Activated T-cell treated with anti-CD3 and anti-CD28 coated beads, Interleukin-2, amount 50 U/mL, for 72 hours (primary cell): ENCODE measurements at regions not wholly inside any gene's neighbourhood (a gene's known extent, or its start where the extent isn't known, plus 50 kb on each side); places are given as distances from the start of the nearest gene placed in this dataset.

Experiments used
- ATAC-seq, 2 donors: fragments of 150-1000 bp; cut with Tn5 transposase; replicated peaks in 1 of 2; 2 replicates each; pipeline ENCODE4 v1.10.0; 2021; ENCODE audit warnings: moderate library complexity in 2 of 2, mild to moderate bottlenecking in 1 of 2
- DNase-seq, 2 donors: peaks; one replicate each; pipeline ENCODE4 v3.0.0; 2021 to 2022; ENCODE audit warnings: mixed read lengths in 1 of 2
- H3K27ac Mint-ChIP-seq: one replicate; pipeline ENCODE4 v1.8.0; 2022; ENCODE audit warnings: mild to moderate bottlenecking, moderate library complexity, mixed read lengths
- H3K27me3 Mint-ChIP-seq: one replicate; pipeline ENCODE4 v1.8.0; 2022; ENCODE audit warnings: low read depth, mixed read lengths
- H3K36me3 Mint-ChIP-seq, 2 donors: one replicate each; pipeline ENCODE4 v1.8.0; 2022; ENCODE audit warnings: mixed read lengths in 2 of 2, mild to moderate bottlenecking in 1 of 2; ENCODE audit not compliant: insufficient read depth in 2 of 2
- H3K4me1 Mint-ChIP-seq: one replicate; pipeline ENCODE4 v1.8.0; 2022; ENCODE audit warnings: low read depth, mixed read lengths
- H3K4me3 Mint-ChIP-seq, 2 donors: one replicate each; pipeline ENCODE4 v1.8.0; 2022; ENCODE audit warnings: mild to moderate bottlenecking in 2 of 2, mixed read lengths in 2 of 2, moderate library complexity in 2 of 2
- H3K9me3 Mint-ChIP-seq, 2 donors: one replicate each; pipeline ENCODE4 v1.8.0; 2022; ENCODE audit warnings: mixed read lengths in 2 of 2

DNA sequence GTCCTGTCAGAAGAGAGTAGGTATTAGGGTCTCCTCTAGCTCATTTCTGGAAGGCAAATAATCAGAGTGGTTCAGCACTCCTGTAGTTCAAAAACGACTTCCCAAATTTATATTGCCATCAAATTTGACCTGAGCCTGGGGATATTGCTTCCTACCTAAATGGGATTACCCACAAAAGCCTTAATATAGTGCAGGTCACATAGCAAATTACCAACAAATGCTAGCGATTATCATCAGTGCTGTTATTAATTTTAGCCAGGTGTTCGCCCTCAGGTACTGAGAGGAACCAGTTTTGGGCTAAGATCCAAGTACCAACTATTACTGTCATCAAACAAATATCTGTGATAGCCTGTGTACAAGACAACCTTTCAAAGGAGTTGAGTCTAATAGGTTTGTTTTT is 661.8 kb upstream of the PTBP2 start:
- Mint-ChIP-seq H3K27ac (no peak overlapping the region), H3K27me3 (no peaks in the 10 kb centered on the region)
- DNase-seq = no peak

DNA sequence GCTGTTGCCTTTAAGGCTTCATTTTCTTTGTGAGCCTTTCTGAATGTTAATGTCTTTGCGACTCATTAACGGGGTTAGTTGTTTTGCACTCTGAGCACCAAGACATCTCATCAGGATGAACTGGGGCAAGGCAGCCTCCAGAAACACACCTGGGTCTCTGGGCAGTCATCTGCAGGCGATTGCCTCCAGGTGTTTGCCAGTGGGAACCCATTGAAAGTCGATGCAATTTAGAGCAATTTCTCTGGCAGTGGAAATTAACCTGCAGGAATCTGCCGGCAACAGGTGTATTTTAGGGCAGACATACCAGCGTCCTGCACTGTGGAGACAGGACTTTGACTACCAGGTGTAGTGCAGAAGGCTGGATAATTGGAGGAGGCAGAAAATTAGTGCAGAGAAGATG is 661.0 kb upstream of the PTBP2 start:
- Mint-ChIP-seq H3K27me3 (no peaks in the 10 kb centered on the region), H3K36me3 (no peaks in the 10 kb centered on the region), H3K4me3 (no peak overlapping the region), H3K4me1 (no peaks in the 10 kb centered on the region), H3K9me3 (peaks cover 0 to 8% of the 10 kb centered on the region in 2 donors), H3K27ac (no peak overlapping the region)
- no peak for ATAC-seq
- DNase-seq = no peak

More for the DNA sequence above, 661.8 kb upstream of the PTBP2 start:
- no peaks in the 10 kb centered on the region for H3K4me1 Mint-ChIP-seq
- no peaks in the 10 kb centered on the region for H3K36me3 Mint-ChIP-seq
- no peak for ATAC-seq
- peaks cover 0 to 8% of the 10 kb centered on the region in 2 donors for H3K9me3 Mint-ChIP-seq
- no peak overlapping the region for H3K4me3 Mint-ChIP-seq

DNA sequence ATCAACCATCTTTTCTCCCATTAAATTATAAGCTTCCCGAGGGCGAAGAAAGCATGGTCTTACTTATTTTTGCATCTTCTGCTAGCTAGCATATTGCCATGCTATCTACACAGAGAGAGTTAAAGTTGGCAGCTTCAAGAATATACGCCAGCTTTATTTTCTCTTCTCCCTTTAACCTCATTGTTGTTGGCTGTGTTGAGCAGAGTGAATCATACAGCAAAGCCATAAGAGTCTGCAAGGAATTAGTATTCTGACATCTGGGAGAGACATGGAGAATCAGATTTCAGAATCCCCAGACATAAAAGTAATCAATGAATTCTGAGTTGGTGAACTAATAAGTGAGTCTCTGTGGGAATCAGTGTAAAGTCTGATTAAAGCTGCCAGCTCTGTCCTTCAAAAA is 649.6 kb upstream of the PTBP2 start:
- no peaks in the 10 kb centered on the region for H3K4me1 Mint-ChIP-seq
- DNase-seq (no peak), ATAC-seq (no peak)
- no peaks in the 10 kb centered on the region for H3K27me3 Mint-ChIP-seq
- no peak overlapping the region for H3K4me3 Mint-ChIP-seq
- H3K27ac Mint-ChIP-seq = no peak overlapping the region
- H3K36me3 Mint-ChIP-seq = peaks cover 0 to 2% of the 10 kb centered on the region in 2 donors
- peaks cover 1 to 4% of the 10 kb centered on the region in 2 donors for H3K9me3 Mint-ChIP-seq

DNA sequence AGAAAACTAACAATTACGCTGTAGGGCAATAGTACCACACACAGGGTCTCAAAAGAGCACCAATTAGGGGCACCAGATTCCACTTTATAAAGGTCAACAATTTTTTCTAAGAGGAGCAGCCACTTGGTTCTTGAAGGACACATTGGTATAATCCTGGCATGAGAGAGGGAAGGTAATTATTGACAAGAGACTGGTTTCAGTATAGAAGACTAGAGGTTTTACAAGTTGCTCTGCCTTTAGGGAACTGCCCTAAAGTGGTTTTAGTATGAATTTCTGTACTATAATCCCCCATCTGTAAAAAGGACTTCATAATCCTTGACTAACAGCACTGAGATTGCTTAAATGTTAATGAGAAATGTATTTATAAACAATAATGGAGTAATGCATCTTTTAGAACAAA is 648.5 kb upstream of the PTBP2 start:
- H3K9me3 Mint-ChIP-seq = peaks cover 1 to 4% of the 10 kb centered on the region in 2 donors
- ATAC-seq (no peak), DNase-seq (no peak)
- H3K27ac Mint-ChIP-seq = no peak overlapping the region
- H3K4me1 Mint-ChIP-seq = no peaks in the 10 kb centered on the region
- no peak overlapping the region for H3K4me3 Mint-ChIP-seq
- H3K36me3 Mint-ChIP-seq = peaks cover 0 to 2% of the 10 kb centered on the region in 2 donors
- H3K27me3 Mint-ChIP-seq = no peaks in the 10 kb centered on the region

DNA sequence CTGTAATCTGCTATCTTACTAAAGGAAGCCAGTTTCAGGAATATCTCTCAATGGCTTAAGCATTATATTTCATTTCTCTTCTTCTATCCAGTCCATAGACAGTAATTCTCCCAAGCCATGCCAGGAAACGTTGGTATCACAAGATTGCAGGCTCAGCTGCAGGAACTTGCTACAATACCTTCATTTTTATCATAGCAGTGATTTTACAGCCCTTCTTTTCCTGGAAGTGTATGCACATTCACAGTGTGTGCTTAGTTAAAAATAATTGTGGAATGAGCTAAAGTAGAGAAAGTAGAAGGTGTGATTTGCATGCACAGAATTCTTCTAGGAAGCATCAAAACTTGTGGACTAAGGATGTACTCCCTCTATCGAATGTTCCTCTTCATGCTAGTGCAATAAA is 647.2 kb upstream of the PTBP2 start:
- no peak for DNase-seq
- ATAC-seq = no peak
- peaks cover 0 to 2% of the 10 kb centered on the region in 2 donors for H3K36me3 Mint-ChIP-seq
- no peaks in the 10 kb centered on the region for H3K4me1 Mint-ChIP-seq
- no peak overlapping the region for H3K4me3 Mint-ChIP-seq
- no peak overlapping the region for H3K27ac Mint-ChIP-seq
- no peaks in the 10 kb centered on the region for H3K27me3 Mint-ChIP-seq
- H3K9me3 Mint-ChIP-seq = peaks cover 3% of the 10 kb centered on the region in 2 donors

DNA sequence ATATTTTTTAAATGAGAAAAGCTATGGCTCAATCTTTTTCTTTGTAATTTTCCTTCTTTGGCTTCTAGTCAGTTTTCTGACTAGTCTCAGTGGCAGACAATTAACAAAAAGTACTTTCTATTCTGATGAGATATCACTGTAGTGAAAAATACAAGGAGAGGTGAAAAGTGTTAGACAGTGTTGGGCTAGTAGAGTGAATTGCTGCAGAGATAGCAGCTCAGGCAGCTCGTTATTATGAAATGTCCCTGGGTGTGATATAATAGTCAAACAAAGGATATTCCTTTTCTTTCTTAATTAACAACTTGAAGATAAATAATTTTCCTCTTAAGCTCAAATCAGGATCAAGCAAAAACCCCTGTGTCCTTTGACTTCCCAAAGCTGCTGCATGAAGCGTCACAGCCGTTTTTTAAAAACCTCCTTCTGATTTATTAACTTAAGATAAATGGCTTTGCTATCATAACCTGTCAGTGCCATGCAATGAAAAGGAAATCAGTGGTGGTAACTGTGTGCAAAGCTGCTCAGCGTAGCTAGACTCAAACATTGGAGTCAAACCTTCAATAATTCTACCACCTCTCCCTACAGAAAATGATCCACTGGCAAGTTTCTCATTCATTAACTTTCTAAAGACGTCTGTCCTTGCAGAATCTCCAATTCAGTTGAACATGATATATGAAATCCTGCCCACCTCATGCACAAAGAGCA is 646.6 kb upstream of the PTBP2 start:
- H3K9me3 Mint-ChIP-seq = peaks cover 5% of the 10 kb centered on the region in 2 donors
- no peak for ATAC-seq
- peaks cover 0 to 2% of the 10 kb centered on the region in 2 donors for H3K36me3 Mint-ChIP-seq
- H3K4me3 Mint-ChIP-seq = no peak overlapping the region
- no peak overlapping the region for H3K27ac Mint-ChIP-seq
- H3K4me1 Mint-ChIP-seq = no peaks in the 10 kb centered on the region
- H3K27me3 Mint-ChIP-seq = no peaks in the 10 kb centered on the region
- DNase-seq = no peak

DNA sequence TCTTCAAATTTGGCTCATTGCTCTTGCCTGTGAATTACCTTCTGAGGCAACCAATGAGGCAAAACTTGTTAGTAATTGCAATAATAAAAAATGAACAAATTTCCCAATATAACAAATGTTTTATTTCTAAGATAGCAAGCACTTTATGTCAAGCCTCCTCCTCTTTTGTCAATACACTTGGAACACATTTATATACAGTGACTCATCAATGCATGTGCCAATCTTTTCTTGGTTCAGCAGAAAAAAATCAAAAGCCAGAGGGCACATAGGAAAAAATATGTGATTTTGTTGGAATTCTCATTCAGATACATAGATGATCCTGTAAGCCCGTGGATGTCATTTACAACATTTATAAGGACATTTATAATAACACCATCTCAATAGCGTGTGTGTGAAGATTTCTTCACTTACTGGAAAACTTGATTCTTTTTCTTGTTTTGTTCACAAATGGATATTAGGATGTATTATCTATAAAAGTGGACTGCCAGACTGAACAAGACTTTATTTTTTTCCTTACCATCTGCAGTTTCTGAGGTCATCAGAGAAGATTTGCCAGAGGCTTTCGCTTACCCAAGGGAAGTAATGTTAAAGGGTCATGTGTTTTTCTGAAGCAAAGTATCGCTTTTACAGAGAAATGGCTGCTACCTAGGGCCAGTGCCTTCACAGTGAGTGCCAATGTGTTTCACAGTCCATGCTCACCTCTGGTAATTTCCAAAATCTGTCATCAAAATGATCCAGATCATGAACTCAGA is 645.7 kb upstream of the PTBP2 start:
- H3K9me3 Mint-ChIP-seq = peaks cover 11 to 12% of the 10 kb centered on the region in 2 donors
- no peak overlapping the region for H3K27ac Mint-ChIP-seq
- no peak overlapping the region for H3K4me3 Mint-ChIP-seq
- no peaks in the 10 kb centered on the region for H3K27me3 Mint-ChIP-seq
- DNase-seq = no peak
- ATAC-seq = no peak
- H3K4me1 Mint-ChIP-seq = no peaks in the 10 kb centered on the region
- peaks cover 0 to 2% of the 10 kb centered on the region in 2 donors for H3K36me3 Mint-ChIP-seq

DNA sequence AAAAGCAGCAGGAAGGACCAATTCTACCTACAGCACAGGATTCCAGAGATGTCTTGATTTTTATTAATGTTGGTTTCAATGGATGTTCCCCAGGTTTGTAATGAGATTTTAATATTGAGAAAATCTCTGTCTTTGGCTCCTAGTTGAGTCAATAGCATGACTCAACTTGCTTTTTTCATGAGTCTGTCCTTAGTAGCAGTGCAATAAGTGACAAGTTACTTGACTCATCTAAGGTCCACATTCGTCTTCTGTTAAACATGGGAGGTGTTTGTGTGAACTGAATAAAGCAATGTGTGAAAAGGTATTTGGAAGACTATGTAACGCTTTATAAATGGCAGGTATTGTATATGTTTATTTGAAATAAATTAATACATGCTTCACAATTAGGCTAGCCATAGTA is 645.0 kb upstream of the PTBP2 start:
- Mint-ChIP-seq H3K36me3 (peaks cover 0 to 1% of the 10 kb centered on the region in 2 donors), H3K4me1 (no peaks in the 10 kb centered on the region), H3K4me3 (no peak overlapping the region), H3K27me3 (no peaks in the 10 kb centered on the region), H3K27ac (no peak overlapping the region), H3K9me3 (peaks cover 10 to 12% of the 10 kb centered on the region in 2 donors)
- DNase-seq (no peak), ATAC-seq (no peak)

DNA sequence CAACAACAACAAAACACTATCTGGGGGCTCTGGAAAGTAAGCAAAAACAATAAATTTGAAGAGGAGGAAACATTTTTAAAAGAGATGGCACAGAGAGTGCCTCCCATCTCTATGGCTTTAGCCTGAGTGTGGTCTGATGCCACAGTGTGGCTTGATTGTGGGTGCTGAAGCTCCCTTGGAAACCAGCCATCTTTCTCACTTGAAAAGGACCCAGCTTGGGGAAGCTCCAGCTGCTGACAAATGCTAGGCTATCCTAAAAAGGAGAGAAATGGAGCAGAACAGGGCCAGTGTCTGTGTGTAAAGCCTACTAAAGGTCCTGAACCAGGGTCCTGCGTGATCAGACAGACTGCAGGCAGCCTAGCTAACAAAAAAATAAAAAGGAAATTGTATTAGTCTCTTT is 642.0 kb upstream of the PTBP2 start:
- H3K9me3 Mint-ChIP-seq = peaks cover 9 to 13% of the 10 kb centered on the region in 2 donors
- no peak for ATAC-seq

DNA sequence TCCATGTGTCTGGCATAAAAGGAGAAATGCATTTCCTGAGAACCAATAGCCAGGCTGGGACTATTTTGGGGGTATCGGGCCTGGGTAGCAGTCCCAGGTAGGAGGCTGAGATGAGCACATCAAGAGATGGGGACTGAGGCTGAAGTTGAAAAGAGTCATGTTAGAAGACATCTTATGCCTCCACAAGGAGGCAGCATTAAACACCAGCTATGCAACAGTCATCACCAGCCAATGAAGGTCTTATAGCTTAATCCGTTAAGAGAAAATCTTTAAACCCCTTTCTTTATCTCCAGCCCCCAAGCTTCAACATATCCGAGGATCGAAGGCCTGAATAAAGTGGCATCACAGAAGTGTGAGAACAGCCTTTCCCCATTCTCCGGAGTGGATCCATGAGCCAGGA is 640.7 kb upstream of the PTBP2 start:
- no peak for ATAC-seq
- H3K36me3 Mint-ChIP-seq = no peaks in the 10 kb centered on the region
- H3K4me1 Mint-ChIP-seq = no peaks in the 10 kb centered on the region
- no peak overlapping the region for H3K27ac Mint-ChIP-seq
- H3K9me3 Mint-ChIP-seq = peaks cover 9 to 13% of the 10 kb centered on the region in 2 donors
- no peaks in the 10 kb centered on the region for H3K27me3 Mint-ChIP-seq
- H3K4me3 Mint-ChIP-seq = no peak overlapping the region
- no peak for DNase-seq

More for the DNA sequence above, 642.0 kb upstream of the PTBP2 start:
- Mint-ChIP-seq H3K4me1 (no peaks in the 10 kb centered on the region), H3K27me3 (no peaks in the 10 kb centered on the region), H3K27ac (no peak overlapping the region), H3K36me3 (no peaks in the 10 kb centered on the region), H3K4me3 (no peak overlapping the region)
- no peak for DNase-seq

DNA sequence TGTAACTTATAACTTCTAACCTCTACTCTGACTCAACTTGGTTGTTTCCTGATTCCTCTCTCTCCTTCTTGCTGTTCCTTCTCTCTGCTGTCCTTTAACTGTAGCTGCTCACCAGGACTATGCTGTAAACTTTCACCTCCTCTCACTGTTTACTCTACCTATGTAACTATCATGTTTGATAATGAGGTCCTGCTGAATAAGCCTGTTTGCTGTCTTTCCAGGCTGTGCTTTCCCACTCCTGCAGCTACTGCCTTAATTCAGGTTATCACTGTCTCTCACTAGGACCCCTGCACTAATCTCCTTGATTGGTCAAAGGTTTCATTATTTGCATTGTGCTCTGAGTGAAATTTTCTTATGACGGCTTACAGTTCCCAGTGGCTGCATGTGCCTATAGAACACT is 633.9 kb upstream of the PTBP2 start:
- DNase-seq = no peak

DNA sequence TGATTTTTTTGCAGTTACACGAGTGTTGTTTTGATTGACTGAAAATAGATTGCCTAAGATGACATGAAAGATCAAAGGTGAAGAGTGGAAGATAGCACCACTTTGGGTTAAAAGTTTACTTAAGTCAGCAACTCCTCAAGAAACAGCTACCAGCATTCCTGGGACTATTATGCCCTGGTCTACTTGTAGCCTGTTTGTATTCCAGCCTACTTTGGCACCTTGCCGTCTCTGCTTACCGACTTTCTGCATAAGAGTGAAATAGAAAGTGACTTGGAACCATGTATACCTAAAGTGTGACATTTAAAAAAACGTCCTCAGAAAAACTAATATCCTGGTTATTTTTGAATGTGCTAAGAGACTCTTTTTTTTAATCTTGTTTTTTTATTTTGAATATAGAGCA is 631.5 kb upstream of the PTBP2 start:
- H3K4me3 Mint-ChIP-seq = no peak overlapping the region
- no peak overlapping the region for H3K27ac Mint-ChIP-seq

More for the DNA sequence above, 633.9 kb upstream of the PTBP2 start:
- H3K36me3 Mint-ChIP-seq = no peaks in the 10 kb centered on the region
- H3K4me1 Mint-ChIP-seq = no peaks in the 10 kb centered on the region
- H3K9me3 Mint-ChIP-seq = no peaks in the 10 kb centered on the region
- H3K27me3 Mint-ChIP-seq = no peaks in the 10 kb centered on the region
- H3K27ac Mint-ChIP-seq = no peak overlapping the region
- no peak for ATAC-seq
- no peak overlapping the region for H3K4me3 Mint-ChIP-seq

DNA sequence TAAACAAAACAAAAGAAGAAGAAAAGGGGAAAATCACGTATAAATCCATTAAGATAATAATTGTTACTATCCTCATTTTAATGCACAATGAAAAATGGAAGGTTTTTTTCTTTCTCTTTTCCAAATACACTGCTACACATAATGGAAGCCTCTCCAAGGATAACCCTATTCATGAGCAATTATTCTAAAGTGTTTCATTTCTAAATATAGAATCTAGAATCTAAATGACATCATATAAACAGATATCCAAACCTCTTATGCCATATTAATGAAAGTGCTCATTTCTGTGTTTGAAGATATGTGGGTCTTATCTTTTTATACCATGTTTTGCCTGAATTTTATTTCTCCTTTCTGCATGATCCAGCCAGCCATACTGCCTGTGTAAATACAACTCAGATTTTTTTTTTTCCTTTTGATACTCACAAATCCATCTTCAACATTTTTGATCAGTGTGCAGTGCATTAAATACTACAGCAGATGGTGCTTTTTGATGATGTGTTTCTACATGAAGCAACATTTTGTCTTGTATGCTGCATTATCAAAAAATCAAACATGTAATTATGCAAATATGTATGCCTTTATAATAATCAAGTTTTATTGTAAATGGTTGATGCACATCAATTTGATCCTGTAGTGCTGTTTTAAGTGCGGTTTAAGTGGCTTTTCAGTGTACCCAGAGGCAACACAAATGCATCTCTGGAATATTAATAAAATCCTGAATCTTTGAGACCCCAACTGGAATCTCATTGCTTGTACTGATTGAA is 625.6 kb upstream of the PTBP2 start:
- Mint-ChIP-seq H3K4me1 (no peaks in the 10 kb centered on the region), H3K4me3 (no peak overlapping the region), H3K27me3 (no peaks in the 10 kb centered on the region), H3K27ac (no peak overlapping the region), H3K36me3 (no peaks in the 10 kb centered on the region), H3K9me3 (peaks cover 2 to 3% of the 10 kb centered on the region in 2 donors)
- ATAC-seq (no peak), DNase-seq (no peak)

More for the DNA sequence above, 631.5 kb upstream of the PTBP2 start:
- no peaks in the 10 kb centered on the region for H3K27me3 Mint-ChIP-seq
- H3K4me1 Mint-ChIP-seq = no peaks in the 10 kb centered on the region
- peaks cover 0 to 2% of the 10 kb centered on the region in 2 donors for H3K9me3 Mint-ChIP-seq
- H3K36me3 Mint-ChIP-seq = no peaks in the 10 kb centered on the region
- no peak for DNase-seq
- no peak for ATAC-seq
